ENCODE measurements at regions not wholly inside any gene's neighbourhood (a gene's known extent, or its start where the extent isn't known, plus 50 kb on each side); places are given as distances from the start of the nearest gene placed in this dataset.

DNA sequence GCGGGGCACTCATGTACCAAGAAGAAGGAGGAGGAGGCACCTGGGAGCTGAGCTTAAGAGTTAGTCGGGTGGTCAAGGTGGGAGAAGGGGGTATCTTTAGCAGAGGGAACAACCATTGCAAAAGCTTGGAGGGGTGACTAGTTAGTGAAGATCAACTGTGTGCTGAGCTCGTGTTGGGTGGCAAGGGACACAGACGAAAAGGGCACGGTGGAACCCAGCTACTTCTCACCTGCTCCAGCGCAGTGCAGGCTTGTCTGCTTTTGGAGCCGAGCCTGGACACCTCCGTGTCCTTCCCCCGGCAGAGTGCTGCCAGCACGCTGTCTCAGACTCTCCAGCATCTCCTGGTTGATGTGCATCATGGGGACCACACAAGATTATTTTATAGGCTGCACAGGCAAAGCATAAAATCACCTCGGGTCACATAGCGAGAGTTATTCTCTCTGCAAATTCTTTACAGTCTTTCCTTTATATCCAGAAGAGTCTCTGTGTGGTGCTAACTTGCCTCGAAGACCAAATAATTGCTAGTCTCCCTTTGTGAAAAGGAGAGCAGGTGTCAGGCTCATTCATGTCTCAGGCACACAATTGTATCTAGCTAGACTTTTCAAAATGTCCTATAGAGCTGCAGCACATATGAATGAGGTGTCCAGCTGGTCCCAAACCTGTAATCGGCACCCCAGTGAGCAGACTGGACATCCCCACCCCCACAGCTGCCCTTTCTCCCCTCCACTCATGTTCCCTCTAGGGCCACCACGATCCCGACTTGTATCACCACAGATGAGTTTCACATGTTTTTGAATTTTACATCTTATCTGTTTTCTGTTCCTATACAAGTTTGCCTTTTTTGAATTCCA, 123.4 kb downstream of the CEBPB start:
- no peak for DNase-seq (ENCODE audit: low read depth)

DNA sequence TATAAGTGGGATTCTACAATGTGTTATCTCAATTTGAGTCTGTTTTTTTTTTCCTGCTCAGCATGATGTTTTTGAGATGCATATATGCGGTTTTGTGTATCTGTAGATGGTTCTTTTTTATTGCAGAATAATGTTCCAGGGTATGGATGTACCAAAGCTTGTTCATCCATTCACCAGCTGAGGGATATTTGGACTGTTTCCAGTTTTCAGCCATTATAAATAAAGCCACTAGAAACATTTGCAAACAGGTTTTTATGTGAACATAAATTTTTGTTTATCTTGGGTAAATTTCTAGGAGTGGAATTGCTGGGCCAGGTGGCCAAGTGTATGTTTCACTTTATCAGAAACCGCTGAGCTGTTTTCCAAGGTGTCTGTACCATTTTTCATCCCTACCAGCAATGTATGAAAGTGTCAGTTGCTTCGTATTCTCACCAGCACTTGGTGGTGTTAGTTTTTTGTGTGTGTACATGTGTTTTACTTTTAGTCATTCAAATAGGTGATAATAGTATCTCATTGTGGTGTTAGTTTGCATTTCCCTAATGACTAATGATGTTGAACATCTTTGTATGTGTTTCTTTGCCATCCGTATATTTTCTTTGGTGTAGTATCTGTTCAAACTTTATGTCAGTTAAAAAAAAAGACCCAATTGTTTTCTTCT, 124.2 kb downstream of the CEBPB start:
- DNase-seq (ENCODE audit: low read depth): no peak

DNA sequence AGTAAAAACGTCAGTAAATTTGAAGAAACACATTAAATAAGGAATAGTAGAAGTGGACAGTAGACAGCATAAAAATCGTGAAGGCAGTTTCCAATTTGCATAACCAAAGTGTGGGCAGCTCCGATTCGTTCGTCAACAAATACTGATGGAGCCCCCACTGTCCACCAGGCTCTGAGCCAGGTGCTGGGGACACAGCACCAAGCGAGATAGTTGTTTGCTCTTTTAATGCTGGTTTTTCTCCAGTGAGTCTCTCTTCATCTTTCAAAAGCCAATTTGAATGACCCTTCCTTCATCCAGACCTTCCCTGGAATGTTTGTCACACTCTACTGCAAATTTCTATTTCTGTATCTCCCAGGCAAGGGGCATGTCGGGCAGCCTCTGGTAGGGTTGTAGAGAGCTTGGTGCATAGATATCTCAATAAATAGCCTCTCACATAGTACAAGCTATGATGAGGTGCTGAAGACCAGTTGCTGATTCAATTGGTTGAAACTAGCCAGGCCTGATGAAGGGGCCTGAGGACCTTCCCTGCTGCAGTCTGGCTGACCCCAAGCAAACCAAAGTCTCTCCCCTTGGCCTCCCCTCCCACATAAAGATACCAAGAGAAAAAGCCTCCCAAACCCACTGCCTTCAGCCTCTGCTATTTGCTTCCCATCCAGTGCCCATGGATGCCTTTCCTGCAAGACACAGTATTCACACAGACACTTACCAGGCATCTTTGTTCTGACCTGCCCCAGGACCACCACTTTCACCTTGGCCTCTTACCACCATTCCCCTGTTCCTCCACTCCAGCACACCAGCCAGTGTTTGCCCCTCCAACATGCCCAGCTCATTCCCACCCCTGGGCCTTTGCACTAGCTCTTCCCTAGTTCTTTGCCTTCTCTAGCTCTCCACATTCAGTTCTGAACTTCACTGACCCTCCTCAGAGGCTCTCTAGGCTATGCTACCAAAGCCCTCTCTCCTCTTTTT, 125.2 kb downstream of the CEBPB start:
- DNase-seq (ENCODE audit: low read depth): no peak

DNA sequence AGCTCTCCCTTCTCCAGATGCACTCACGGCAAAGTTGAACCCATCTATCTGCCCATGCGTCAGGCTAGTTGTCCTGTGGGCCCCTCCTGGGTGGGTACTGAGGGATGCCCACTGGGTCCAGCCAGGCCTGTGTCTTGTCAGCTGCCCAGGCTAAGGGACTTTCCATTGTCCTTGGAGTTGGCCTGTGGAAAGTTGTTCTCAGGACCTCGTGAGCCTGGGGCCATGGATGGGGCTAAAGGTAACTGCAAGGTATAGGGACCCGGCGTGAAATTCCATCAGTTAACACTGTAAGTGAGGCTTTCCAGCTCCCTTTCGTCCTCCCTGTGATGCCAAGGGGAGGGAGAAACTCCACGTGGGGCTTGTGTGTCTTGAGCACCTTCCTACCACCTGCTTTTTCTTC, 126.5 kb downstream of the CEBPB start:
- no peak for DNase-seq (ENCODE audit: low read depth)

DNA sequence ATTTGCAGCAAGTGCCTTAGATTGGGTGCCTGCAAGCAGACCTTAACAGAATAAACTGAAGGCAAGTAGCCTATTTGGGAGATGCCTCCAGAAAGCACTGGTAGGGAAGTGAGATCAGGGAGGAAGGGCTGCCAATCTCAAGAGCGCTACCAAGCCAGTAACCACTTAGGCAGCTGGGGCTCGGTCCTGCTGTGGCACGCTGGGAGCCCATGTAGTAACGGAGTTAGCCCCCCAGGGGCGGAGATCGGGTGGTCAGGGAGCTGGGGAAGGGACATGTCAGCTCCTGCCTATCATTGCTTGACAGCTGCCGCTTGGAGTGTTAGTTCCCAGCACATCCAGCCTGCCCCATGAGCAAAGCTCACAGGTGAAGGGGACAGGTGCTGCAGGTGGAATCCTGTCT, 127.0 kb downstream of the CEBPB start:
- no peak for DNase-seq (ENCODE audit: low read depth)

DNA sequence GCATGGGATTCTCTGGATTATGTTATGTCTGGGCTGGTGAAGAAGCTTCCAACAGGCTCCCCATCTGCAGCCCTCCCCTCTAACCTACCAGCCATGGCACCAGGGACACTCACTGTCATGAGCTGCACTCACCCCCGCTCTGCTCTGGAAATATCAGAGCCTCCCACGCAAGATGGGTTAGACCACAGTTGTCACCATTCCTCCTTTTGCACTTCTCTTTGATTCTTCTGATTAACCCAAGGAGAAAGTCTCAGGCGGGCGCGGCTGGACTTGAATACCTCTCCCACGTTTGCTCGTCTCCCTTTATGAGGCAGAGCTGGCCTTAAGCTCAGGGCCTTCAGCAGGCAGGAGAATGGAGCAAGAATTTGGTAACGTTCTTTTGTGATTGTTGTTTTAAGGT, 128.1 kb downstream of the CEBPB start:
- no peak for DNase-seq (ENCODE audit: low read depth)

DNA sequence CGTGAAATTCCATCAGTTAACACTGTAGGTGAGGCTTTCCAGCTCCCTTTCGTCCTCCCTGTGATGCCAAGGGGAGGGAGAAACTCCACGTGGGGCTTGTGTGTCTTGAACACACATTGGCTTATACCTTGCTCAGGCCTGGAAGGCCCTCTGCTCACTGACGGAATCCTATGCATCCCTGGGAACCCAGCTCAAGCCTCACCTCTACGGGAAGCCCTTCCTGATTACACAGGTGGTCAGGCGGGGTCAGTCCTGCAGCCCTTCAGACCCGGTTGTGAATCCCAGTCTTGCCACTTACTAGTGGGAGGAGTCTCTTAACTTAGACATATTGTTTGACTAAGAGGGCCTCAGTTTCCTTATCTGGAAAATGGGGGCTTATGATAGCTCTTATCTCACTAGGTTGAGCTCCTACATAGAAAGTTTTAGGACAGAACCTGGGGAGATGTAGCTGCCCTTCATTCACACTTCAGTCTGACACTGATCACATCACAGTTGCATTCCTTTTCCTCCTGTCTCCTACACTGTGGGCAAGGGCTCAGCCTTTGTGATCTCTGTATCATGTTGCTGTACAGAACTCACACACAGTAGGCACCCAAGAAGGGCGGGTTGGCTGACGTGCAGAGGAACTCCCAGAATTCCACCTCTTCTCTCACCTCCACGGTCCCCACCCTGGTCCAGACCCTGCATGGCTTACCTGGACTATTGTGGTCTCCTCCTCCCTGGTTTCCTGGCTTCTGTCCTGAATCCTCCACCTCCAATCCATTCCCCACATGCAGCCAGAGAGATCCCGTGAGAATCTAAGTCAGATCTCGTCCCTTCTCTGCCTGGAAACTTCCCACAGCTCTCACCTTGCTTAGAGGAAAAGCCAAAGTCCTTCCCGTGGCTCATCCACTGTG, 129.6 kb downstream of the CEBPB start:
- DNase-seq (ENCODE audit: low read depth): no peak

DNA sequence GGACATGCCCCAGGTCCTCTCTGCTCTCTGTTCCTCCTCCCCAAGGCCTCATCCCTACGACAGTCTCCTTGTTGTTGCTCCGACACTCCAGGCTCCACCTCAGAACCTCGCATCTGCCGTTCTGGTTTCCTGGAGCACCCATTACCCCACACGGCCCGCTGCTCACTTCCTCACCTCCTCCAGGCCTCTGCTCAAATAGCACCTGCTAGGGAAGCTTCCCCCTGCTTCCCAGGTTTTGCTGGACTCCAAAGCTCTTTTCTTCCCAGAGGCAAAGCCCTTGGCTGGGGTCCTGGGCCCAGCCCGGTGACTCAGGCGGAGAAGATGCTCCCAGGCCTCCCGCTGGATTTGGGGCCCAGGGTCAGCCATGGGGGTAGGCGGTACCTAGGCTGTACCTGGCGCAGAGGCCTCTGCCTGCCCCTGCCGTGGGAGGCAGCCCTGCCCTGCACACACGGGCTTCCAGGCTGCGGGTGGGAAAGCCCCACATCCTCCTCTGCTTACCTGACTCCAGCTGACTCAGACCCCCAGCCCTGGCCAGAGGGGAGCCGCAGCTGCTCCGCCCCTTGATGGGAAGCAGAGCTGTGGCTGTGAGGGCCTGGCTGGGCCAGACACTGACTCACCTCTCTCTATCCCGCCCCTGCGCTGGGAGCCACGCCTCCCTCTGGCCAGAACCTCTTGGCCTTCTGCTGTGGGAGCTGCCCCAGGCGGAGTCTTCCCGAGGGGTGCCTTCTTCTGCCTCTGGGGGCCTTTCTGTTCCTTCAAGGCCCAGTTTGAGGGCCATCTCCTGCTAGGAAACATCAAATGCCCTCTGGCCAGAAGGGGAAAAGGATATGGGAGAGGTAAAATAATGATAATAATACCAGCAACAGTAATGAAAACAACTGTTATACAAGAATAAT, 130.5 kb downstream of the CEBPB start:
- DNase-seq (ENCODE audit: low read depth): peak; percentile 77

DNA sequence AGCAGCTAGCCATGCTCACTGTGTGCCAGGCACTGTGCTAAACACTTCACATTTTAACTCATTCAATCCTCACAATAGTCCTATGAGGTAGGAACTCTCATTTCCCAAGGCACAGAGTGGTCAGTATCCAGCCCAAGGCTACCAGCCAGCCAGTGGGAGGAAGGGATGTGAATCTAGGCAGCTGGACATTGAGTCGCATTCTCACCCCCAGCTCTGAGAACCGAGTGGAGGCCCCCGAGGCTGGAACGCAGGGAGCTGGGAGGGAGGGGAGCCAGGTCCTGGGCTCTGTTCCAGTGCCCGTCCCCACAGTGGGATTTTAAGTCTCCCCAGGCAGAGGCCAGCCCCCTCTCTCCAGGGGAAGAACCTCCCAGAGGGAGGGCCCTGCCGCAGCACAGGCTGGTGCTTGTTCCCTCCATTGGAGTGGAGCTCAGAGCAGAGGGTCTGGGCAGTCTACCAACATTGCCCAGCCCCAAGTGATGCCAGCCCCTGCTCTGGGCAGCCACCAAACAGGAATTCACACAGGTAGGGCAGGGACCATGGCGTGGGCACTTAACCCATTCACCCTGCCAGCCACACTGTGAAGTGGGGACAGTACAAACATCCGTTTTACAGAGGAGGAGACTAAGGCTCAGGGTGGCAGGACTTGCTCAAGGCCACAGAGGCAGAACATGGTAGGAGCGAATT, 131.3 kb downstream of the CEBPB start:
- no peak for DNase-seq (ENCODE audit: low read depth)

DNA sequence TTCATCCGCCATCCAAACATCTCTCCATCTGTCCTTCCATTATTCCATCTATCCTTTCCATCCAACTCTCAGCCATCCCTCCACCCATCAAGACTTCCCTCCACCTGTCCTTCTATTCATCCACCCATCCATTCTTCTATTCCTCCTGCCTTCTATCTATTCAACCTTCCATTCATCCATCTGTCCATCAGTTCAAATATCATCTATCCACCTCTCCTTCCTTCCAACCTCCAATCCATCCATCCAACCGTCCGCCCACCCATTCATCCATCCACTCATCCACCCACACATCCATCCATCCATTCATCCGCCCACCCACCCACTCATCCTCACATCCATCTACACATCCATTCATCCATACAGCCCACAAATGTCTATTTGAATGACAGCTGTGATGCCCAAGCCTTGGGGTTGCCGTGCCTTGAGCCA, 132.1 kb downstream of the CEBPB start:
- no peak for DNase-seq (ENCODE audit: low read depth)

DNA sequence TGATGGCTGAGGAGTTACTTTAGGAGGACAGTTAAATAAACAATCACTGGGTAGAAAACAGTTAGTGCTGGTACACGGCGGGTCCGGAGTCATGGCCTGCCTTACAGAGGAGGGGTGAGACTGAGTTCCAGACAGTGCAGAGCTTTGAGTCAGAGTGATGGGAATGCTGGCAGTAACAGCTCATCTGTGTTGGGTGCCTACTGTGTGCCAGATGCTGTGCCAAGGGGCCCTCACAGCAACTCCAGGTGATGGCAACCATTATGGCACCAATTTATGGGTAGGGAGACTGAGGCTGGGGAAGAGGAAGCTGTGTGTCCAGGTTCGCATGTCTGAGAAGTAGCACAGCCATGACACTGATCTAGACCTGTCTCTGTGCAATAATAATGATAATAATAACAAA, 132.6 kb downstream of the CEBPB start:
- DNase-seq (ENCODE audit: low read depth): no peak

DNA sequence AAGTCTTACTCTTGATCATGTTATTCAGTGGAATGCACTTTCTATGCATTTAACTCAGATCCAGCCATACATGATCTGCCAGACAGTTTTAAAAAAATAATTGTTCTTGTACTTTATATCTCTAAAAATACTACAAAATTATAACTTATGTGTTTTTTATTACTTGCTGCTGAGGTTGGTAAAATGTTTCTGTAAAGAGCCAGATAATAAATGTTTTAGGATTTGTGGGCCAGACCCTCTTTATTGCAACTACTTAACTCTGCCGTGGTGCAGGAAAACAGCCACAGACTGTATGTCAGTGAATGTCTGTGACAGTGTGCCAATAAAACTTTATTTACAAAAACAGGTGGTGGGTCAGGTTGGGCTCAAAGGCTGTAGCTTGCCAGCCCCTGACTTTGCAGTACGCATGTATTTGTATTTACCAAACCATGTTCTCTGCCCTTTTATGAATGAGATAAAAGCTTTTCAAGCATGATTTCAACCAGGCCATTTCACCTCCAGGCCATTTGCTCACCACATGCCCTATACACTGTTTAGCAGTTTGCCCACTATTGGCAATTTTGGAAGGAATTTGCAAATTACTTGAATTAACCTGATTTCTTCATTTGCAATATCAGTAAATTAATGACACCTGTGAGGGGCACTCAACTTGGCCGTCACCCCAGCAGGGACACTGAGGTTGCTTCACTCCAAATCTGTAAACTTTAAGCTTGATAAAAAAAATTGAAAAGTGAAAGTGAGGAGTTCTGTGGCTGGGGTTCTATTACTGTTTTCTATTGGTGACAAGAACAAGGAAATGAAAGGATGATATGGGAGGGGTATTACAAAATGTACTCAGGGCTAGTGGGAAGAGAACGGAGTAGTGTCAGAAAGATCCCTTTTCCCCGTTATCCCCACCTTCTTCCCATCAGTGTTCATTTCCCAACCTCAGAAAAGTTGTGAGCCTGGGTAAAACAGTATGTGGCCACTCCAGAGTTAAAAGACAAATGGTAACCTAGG, 133.4 kb downstream of the CEBPB start:
- DNase-seq (ENCODE audit: low read depth): no peak

DNA sequence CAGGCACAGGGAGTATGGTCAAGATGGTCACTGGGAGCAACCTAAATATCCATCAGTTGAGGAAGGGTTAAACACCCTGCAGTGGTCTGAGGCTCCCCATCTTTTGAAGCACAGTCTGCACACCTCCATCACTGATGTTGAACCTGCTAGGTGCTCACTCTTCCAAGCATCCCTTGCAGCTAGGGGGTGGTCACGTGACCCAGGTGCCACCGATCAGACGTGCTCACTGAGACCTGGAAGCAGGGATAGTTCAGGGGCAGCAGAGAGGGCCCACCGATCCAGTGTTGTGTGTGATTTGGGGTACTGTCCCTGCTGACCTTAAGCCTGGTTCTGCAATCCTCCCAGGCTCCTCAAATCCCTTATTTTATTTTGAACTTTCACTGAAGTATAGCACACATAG, 134.6 kb downstream of the CEBPB start:
- DNase-seq (ENCODE audit: low read depth): no peak

DNA sequence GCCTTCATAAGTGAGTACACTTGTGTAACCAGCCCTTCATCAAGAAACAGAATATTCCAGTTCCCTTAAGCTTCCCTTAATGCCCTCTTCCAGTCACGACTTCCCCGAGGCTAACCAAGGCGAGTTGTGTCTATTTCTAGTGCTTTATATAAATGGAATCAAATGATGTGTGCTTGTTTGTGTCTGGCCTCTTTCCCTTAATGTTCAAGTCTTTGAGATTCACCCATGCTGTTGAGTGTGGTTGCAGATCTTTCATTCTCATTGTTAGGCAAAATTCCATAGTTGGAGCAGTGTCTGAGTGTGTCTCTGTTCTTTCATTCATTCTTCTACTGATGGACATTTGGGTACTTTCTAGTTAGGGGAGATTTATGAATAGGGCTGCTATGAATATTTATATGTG, 135.0 kb downstream of the CEBPB start:
- DNase-seq (ENCODE audit: low read depth): no peak

DNA sequence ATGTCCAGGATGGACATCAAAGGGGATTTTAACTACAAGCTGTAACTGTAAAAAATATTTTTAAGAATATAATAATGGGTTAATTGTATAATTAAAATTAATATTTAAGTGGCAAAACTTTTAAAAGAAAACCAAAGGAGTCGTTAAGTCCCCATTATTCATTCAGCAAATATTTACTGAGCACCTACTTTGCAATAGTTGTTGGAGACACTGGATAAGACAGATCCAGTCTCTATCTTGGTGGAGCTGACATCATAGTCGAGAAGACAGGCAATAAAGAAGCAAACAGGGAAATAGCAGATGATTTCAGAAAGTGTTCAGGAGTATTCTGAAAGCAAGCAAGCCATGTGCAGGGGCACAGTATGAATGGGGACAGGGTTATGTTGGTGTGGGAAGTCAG, 137.0 kb downstream of the CEBPB start:
- no peak for DNase-seq (ENCODE audit: low read depth)

DNA sequence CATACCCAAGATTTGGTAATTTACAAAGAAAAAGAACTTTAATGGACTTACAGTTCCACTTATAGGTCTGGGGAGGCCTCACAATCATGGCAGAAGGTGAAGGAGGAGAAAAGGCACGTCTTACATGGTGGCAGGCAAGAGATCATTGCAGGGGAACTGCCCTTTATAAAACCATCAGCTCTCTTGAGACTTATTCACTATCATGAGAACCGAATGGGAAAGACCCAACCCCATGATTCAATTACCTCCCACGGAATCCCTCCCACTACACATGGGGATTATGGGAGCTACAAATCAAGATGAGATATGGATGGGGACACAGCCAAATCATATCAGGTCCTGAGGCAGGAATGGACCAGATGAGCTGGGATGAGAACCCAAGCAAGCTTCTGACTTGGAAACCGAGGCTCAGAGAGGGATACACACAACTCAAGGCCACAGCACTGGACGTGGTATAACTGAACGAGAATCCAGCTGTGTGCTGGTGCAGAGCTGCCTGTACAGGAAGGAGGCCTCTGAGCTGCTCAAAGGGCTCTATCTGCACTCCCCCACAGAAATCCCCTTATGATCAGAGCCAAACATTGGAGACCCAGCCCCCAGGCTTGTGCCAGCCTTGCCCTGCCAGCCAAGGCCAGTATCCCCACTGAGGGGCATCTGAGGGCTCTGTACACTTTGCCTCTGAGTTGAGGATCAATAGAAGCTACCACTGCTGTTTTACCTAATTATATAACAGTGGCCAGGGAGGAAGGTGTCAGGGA, 137.8 kb downstream of the CEBPB start:
- DNase-seq (ENCODE audit: low read depth): no peak

DNA sequence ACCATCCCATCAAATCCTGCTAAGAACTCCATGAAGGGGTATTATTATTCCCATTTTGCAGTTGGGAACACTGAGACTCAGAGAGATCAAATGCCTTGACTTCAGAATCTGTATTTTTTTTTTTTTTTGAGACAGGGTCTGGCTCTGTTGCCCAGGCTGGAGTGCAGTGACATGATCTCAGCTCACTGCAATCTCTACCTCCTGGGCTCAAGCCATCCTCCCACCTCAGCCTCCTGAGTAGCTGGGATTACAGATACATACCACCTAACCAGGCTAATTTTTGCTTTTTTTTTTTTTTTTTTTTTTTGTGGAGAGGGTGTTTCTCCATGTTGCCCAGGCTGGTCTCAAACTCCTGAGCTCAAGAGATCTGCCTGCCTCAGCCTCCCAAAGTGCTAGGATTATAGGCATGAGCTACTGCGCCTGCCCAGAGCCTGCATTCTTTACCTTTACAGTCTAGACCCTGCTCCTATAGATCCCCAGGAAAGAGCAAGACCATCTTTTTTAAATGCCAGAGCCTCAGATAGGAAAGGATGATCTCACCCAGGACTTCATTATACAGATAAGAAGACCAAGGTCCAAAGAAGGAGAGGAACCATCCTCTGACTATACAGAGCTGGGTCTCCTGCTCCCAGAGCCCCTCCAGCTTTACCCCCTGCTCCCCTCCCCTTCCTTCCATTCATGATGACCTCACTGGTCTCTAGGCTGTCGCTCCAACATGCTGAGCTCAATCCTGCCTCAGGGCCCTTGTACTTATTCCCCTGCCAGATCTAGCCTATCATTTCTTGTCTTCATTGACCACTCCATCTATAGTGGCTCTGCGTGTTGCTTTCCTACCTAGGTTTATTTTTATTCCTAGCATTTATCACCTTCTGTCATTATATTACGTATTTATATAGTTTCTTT, 138.6 kb downstream of the CEBPB start:
- no peak for DNase-seq (ENCODE audit: low read depth)
